Hematopoietic multipotent progenitor cell (in vitro differentiated cells): ENCODE measurements at regions not wholly inside any gene's neighbourhood (a gene's known extent, or its start where the extent isn't known, plus 50 kb on each side); places are given as distances from the start of the nearest gene placed in this dataset.

Source experiments
- DNase-seq, 3 donors: peaks; one replicate each; pipeline ENCODE4 v3.0.0-alpha.2; 2011 to 2015; ENCODE audit warnings: low read depth in 2 of 3, low spot score in 2 of 3

DNA sequence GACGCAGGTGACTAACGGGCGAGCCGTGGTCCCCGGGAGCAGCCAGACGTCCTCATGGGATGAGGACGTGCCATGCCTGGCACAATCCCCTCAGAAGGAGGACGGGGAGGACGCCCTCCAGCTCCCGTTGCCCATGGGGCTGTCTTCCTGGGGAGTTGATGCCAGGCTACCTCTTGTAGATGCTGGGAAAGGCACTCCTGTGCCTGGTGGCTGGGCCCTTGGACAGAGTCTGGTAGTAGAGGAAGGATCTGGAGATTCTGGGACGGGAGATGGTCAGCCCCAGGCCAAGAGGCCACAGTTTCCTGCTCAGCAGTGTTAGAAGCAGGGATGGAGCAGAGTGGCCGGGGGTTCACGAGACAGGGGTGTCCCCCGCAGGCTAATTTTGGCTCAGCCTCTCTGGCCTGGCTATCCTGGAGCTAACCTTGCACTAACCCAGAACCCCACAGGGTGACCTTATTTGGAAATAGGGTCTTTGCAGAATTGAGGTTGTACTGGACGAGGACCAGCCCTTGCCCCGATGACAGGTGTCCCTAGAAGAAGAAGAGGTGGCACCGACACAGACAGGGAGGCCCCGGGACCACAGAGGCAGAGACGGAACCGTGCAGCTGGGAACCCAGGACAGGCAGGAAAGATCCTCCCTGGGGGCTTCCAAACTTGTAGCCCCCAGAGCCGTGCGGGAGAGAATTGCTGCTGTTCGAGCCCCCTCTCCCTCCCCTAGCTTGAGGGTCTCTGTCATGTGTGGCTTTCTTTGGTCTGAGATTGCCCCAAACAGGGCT is 50.1 kb upstream of the ADRA2C start:
- no peak for DNase-seq

DNA sequence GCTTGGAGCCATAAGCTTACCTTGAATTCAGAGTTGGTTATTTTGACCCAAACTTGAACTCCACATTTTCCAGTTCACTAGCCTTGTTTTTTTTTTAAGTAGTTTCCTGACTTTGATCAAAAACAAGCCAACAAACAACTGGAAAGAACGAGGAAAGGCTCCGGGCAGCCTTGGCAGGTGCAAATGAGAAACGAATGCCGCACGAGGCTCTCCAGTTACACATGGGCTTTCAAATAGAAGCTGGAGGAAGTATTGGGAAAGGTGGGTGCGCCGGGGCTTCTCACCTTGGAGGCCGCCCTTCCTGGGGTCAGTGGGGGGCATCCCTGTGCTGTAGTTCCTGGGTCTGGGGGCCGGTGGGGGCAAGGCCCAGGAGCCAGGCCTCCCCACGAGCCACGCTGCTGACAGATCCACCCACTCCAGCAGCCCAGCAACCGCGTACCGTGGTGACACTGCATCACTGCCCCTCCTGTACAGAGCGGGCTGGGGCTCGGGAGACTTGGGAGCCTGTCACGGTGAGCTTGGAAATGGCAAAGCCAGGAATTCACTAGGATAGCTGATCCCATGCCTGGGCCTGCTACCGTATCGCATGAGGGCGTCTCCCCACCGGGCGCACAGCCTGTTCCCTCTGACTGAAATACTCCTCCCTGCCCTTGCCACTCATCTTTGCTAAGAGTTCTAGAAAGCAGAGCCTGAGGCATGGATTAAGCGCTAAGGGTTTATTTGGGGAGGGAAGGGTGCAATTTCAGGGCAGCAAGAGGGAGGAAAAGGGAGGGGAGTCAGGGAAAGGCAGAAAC is 50.9 kb upstream of the ADRA2C start:
- no peak for DNase-seq

DNA sequence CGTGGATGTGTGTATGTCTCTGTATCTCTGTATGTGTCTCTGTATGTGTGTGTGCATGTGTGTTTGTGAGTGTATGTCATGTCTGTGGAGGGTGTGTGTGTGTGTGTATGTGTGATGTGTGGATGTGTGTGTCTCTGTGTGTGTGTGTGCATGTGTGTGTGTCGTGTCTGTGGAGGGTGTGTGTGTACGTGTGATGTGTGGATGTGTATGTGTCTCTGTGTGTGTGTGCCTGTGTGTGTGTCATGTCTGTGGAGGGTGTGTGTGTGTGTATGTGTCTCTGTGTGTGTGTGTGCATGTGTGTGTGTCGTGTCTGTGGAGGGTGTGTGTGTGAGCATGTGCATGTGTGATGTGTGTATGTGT is 51.6 kb upstream of the ADRA2C start:
- no peak for DNase-seq

DNA sequence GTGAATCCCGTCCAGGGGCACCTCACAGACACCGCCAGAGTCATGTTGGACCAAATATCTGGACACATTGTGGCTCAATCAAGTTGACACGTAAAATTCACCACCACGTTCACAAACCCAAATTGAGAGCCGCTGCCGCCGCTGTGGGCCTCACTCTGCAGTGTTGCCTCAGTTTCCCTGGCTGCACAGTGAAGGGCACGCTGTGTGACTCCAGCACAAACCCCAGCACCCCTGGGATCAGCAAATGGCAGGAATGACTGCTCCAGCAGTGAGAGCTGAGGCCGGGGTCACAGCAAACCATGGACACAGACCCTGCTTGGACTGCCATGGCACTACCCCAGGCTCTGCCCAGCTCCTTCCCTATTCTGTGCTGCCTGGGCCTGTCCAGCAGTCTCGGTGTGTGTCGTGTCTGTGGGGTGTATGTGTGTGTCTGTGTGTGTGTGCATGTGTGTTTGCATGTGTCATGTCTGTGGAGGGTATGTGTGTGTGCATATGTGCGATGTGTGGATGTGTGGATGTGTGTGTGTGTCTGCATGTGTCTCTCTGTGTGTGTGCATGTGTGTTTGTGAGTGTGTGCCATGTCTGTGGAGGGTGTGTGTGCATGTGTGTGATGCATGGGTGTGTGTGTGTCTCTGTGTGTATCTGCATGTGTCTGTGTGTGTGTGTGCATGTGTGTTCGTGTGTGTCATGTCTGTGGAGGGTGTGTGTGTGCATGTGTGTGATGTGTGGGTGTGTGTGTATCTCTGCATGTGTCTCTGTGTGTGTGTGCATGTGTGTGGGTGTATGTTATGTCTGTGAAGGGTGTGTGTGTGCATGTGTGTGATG is 52.2 kb upstream of the ADRA2C start:
- DNase-seq, result no peak

DNA sequence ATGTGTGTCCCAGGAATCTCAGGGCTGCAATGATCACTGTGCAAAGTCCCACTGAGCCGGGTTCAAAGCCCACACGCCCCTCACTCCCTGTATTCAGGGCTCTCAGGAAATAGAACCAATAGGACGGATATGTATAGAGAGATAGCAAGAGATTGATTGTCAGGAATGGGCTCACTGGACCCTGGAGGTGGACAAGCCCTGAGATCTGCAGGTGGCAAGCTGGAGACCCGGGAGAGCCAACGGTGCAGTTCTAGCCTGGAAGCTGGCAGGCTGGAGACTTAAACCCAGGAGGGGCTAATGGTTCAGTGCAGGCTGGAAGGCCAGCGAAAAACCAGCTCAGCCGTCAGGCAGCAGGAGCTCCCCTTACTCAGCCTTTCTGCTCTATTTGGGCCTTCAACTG is 52.8 kb upstream of the ADRA2C start:
- DNase-seq, result no peak

DNA sequence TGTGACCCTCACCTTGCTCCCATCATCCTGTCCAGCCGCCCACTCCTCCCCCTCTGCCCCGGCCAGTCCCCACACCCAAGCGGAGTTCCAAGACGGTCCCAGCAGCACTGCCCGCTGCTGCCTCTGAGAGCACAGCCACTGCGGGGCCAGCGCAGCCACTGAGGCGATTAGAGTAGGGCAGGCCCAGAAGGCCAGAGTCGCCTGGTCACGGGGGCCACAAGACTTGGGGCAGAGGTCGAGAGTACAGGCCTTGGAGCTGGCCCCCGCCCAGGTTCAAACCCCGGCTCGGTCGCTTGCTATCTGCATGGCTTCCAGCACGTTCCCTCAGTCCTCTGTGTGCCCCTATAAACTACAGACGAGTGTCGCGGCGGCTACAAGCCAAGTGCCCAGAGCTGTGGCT is 53.2 kb upstream of the ADRA2C start:
- DNase-seq, result no peak

DNA sequence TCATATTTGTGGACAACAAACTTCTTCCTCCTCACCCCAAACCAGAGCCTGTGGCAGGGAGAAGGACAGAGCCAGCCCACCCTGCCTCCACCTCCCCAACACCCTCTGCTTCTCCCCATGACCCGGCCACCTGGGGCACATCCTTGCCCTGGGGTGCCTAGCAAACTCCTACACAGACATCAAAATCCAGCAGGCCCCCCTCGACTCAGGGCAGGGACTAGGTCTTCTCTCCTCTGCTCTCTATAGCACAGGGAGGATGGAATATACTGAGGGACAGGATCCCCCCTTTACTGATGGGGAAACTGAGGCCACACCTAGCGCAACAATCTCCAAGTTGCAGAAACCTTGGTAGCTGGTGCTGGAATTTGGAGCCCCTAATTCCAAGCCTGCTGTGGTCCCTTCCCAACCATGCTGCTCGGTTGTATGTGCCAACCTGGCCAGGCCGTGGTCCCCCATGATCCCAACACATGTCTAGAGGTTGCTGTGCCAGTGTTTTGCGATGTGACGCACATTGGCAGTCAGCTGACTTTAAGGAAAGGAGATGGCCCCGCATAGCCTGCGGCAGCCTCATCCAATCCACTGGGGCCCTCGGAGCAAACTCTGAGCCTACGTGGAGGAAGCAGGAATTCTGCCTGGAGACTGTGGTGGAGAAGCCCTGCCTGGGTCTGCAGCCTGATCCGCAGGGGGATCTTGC is 53.9 kb upstream of the ADRA2C start:
- no peak for DNase-seq

DNA sequence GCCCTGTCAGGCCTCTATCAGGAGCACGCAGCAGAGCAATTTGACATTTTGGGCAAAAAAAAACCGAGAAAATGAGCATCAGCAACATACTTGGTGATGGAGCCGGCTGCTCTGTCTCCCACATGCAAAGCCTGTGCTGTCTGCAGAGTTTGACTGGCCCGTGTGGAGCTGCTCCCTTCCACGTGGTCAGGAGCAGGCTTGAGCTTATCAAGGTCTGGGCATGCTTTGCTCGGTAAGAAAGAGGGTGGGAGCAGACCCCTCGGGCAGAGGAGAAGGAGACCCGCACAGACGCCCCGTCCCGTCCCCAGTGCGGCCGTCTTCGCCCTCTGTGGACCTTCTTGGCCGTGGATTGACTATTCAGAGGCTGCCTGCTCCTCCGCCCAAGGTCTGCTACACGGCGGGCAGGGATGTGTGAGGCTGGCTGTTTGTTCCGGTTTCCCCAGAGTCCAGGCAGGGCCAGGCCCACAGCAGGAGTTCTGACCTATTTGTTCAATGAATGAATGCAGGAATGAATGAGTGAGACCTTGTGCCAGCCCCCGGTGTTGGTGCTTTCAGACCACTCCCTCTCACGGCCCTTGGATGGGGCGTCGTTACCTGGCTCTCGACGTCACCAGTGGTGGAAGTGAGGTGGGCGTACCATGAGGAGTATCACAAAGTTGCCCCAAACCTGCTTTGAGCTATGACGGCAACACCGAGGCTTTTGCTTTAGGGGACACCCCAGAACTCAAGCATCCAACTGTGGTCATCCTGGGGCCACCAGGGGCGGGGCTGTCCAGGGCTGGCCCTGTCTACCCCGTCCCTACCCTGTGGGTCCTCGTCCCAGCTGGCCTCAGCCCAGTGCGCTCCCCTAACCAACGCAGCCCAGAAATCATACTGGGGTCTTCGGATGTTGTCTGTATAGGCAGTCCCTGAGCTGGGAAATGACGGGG is 54.7 kb upstream of the ADRA2C start:
- DNase-seq, result no peak

DNA sequence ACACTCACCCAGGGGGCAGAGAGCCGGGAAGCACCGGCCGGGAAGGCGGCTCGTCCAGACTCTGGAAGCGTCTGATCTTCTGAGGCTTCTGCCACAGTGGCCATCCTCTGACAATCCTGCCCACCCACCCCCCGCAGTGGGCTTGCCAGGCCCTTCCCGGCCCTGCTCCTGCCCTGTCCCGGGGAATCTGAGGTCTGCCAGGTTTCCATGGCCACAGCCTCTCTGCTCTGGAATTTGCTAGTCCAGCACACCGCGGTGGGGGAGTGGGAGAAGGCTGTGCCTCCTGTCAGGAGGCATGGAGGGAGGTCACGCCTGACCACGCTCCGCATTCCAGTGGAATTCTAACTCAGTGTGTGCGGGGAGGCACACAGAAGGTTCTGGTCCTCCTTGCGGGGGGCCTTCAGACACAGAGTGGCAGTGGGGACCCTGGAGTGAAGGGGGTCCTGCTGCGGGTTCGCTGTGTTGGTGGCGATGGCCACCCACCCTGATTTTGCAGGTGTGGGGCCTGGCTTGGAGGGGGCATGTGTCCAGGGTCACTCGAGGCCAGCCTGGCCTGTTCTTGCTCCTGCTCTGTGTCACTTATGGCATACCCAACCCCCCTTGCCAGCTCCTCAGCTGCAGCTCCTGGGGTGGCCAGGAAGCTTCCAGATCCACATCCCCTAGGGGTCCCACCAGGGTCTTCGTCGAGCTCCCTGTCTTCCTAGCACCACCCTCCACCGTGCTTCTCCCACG is 55.6 kb upstream of the ADRA2C start:
- no peak for DNase-seq

DNA sequence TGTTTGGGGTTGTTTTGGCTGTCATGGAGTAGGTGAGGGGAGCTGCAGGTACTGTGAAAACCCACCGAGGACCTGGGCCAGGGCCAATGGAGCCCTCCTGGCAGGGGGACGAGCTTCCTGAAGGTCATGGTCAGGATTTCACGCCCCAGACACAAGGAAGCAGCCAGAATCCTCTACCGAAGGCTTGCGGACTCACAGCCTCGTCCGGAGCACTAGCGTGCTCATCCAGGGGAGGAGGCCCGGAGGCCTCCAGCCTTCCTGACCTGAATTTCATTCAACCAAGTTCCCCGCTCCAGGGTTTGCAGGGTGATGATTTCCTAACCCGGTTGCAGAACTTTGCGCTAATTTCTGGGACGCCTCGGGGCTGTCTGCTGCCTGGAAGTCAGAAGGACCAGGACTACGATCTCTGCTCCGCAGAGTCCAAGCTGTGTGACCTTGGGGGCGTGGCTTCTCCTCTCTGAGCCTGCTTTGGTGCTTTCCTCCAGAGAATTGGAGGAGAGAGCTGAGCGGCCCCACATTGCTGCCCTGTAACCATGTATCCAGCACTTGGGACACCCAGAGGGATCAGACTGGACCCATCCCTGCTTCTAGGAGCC is 56.2 kb upstream of the ADRA2C start:
- no peak for DNase-seq

DNA sequence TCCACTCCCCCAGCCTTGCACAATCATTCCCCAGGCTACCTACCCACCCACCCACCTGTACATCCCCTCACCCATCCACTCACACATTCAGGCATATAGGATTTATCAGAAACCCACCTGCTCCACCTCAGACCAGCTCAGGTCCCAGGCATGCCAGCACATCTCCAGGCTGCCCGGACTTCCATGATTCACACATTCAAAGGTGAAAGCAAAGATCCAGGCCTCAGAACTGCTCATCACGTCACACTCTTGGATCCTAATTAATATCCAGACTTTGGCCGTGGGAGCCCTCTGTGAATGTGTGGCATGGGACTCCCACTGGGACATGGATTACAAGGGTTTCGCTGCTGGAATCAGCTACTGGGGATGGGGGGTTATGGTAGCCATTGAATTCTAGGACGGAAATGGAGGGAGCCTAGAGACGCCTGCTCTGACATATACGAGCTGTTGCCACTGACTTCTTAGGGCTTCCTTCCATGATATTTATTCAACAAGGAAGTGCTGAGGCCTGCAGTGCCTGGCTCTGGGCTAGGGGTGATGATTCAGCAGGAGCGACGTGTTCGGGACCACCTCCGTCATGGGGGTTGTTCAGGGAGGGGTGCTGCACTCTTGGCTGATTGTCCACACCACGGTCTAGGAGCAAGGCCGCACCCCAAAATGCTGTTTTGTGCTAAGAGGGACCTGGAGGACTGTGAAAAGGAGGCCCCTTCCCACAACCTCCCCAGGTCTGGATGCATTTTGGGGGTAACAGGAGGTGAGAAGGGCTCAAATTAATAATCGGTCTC is 56.9 kb upstream of the ADRA2C start:
- no peak for DNase-seq

DNA sequence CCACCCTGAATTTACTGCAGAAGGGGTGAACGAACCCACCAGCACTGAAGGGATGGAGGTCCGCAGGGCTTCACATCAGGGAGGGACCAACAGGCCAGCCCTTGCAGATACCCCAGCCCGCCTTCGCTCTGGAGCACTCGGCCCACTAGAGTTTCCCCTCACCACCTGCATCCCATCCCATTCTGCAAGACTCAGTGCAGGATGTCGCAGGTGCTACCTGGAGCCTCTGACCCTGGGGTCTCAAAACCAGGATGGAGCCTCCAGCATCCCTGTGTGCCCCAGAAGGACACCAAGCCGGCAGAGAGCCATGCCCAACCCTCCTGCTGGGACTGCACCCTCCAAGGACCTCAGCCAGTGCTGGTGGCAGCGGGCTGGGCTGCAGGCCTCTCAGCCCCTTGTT is 57.6 kb upstream of the ADRA2C start:
- DNase-seq, result no peak

DNA sequence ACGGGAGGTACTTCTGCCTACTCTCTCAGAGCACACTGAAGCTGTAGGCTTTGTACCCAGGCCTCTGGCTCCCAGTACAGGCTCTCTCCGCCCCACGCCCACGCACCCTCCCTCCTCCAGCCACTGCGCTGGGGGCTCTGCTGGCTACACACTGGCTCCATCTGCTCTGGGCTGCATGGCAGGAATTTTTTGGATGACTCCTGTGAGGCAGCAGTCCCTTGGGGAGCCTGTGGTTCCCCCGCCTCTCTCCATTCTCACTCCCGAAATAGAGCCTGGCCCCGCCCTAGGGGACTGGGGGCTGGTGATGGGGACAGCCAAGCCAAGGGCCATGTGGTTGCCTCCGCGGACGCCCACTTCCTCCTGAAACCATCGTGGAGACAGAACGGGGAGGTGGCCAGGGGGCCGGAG is 58.1 kb upstream of the ADRA2C start:
- DNase-seq, result peak in 1 of 3 donors; percentile 1

DNA sequence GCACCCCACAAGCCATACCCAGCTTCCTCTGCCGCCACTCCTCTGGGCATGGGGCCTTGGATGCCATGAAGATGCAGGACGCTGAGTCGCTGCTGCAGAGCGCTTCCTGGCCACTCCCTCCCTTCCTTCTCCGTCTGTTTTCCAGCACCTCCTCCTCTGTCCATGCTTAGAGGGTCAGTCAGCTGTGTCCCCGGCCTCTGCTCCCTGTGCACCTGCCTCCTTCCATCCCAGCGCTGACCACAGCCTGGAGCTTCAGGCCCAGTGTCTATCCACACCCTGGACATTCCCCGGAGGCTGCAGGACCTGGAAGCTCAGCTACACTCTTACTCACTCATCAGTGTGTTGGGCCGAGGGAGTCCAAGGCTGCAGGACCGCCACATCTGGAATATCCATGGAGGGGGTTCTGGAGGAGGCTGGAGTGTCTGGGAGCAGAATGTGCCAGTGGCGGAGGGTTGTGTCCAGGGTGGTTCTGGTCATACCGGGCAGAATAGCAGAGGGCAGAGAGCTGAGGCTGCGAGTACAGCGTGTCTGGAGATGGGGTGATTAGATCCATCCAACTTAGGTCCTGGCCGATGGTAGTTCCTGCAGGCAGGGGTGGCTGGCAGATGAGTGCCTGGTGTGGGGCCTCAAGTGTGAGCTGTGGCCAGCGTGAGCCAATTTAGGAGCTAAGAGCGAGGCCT is 58.6 kb upstream of the ADRA2C start:
- DNase-seq, result no peak

DNA sequence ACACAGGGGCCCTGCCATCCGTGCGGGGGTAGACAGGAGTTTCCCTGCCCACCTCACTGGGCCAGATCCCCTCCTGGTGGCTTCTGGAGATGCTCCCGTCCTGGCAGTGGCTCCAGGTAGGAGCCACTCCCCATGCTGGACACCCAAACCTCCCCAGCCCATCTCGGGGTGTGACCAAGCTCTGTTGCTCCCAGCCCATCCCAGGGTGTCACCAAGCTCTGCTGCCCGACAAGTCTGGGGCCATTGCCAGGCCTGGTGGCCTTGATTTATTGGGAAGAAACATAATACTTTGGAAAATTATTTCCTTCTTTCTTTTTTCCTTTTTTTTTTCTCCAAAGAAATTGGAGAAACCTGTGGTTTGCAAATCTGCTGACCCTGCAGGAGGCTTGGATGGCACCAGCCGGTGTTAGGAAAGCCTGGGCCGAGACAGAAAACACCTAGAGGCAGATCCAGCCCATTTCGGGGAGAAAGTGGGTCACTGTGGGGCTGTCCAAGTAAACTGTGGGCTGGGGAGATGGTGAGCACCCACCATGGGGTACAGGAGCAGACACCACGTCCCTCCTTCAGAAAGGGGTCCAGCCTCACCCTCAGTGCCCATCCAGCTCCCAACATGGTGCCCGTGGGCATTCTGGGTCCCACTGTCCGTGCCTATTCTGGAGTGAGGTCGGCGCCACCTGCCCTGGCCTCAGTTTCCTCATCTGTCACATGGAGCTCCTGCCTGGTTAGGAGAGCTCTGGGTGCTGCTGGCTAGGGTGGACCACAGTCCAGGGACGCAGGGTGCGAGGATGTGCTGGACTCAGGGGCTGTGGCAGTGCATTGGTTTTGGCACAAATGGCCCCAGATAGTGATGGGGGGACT is 59.4 kb upstream of the ADRA2C start:
- DNase-seq, result no peak

DNA sequence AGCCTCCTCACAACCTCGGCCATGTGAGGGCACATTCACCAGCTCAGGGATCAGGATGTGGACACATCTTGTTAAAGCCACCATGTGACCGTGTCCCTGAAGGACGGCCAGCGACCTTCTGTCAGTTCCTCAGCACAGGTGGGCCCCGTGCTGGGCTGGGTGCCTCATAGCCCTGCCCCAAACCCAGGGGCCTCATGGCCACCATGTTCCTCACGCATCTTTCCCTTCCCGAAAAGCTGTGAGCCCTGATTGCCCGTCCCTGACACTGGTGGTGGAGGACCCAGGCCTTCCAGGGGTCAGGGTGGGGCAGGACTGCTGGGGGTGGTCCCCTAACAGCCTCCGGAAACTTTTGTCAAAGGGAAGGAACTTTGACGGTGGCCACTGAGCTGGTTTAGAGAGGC is 60.1 kb upstream of the ADRA2C start:
- DNase-seq, result no peak
